ENCODE measurements at regions not wholly inside any gene's neighbourhood (a gene's known extent, or its start where the extent isn't known, plus 50 kb on each side); places are given as distances from the start of the nearest gene placed in this dataset.

- ChIA-PET CTCF (no interaction called here), POLR2A (no interaction called here), RAD21 (ENCODE audit: low non-redundant PET in 1 of 2, low total read pairs in 2 of 2, uncharacterized antibody in 2 of 2, unreplicated experiment in 2 of 2) (no interaction called here)
- H3K9ac ChIP-seq (ENCODE audit: low read length), result no peak overlapping the region
- no peak for DNase-seq (ENCODE audit: low read depth, low spot score)
- no peaks in the 10 kb centered on the region for H3K9me2 ChIP-seq (ENCODE audit: insufficient read depth)
- no peak overlapping the region for H3K4me3 ChIP-seq (replicated peaks in 1 of 2; ENCODE audit: low read depth in 1 of 2, low read length in 2 of 2)
- no peak for TF ChIP-seq SP1 (IDR thresholded peaks at IDR 0.05; ENCODE audit: low read depth)
- TF ChIP-seq CEBPB (IDR thresholded peaks at IDR 0.05; ENCODE audit: low read depth), result no peak
- no peak for TF ChIP-seq POLR2AphosphoS5 (IDR thresholded peaks at IDR 0.05; ENCODE audit: low read depth, low read length)
- TF ChIP-seq CBX3 (IDR thresholded peaks at IDR 0.05; ENCODE audit: low read depth), result no peak
- TF ChIP-seq TCF7L2 (IDR thresholded peaks at IDR 0.05; ENCODE audit: borderline replicate concordance, extremely low read depth, insufficient read depth, insufficient read length), result no peak
- no peak for TF ChIP-seq ZFX (IDR thresholded peaks at IDR 0.05)
- no TSS peak for BruUV-seq (replicated peaks)
- H3K9me3 ChIP-seq (ENCODE audit: control insufficient read depth in 1 of 2, insufficient read depth in 1 of 2, low read depth in 1 of 2, low read length in 2 of 2), result 0 out of 4 replicates have a peak, but pooled peaks cover 0 to 9% of the 10 kb centered on the region in 2 experiments
- H3K79me2 ChIP-seq (ENCODE audit: insufficient read depth, low read length), result no peaks in the 10 kb centered on the region
- H3K4me1 ChIP-seq (ENCODE audit: control insufficient read depth in 1 of 2, insufficient read depth in 2 of 2, low read length in 2 of 2), result peaks cover 3 to 11% of the 10 kb centered on the region in 2 experiments; a peak in 3 of 4 replicates
- no peak overlapping the region for H2AFZ ChIP-seq (ENCODE audit: low read depth, low read length, poor library complexity, severe bottlenecking)
- ATAC-seq, result no peak
- H3K4me2 ChIP-seq (ENCODE audit: low read length), result no peak overlapping the region
- no peak overlapping the region for H3K27ac ChIP-seq (ENCODE audit: low read depth, low read length)
- intact Hi-C loops (cut with micrococcal nuclease), result no loop called here
- no peaks in the 10 kb centered on the region for H4K20me1 ChIP-seq (ENCODE audit: insufficient read depth)
- H3K27me3 ChIP-seq (ENCODE audit: insufficient read depth, low read length), result no peaks in the 10 kb centered on the region; the same call in 1 of the 2 replicates
- no peaks in the 10 kb centered on the region for H3K36me3 ChIP-seq (ENCODE audit: control insufficient read depth in 1 of 2, insufficient read depth in 2 of 2, low read length in 2 of 2)
Observed at GRCh38 chr12:114995891-114996290, 311.9 kb upstream of the TBX3 start.

DNA sequence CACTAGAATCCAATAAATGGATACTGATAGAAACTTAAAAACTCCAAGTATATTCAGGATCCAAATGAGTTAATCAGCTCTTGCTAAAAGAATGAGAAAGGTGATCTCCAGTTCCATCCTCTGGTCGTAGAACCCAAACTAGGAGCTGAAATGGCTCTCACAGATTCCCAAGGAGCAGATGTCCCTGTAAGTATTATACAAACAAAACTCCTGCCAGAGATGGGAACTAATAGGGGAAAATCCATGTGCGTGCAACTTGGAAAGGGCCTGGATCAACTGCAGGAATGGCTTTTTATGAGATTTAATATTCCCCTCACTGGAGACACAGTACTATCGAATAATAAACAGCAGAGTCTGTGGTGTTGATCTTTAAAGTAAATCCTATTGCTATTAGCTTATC lies 309.2 kb upstream of the TBX3 start:
- Histone ChIP-seq H3K79me2 (ENCODE audit: insufficient read depth, low read length) (no peaks in the 10 kb centered on the region), H3K4me3 (replicated peaks in 1 of 2; ENCODE audit: low read depth in 1 of 2, low read length in 2 of 2) (no peak overlapping the region), H3K36me3 (ENCODE audit: control insufficient read depth in 1 of 2, insufficient read depth in 2 of 2, low read length in 2 of 2) (no peaks in the 10 kb centered on the region), H3K27me3 (ENCODE audit: insufficient read depth, low read length) (no peaks in the 10 kb centered on the region; the same call in 1 of the 2 replicates), H3K27ac (ENCODE audit: low read depth, low read length) (no peak overlapping the region), H3K4me1 (ENCODE audit: control insufficient read depth in 1 of 2, insufficient read depth in 2 of 2, low read length in 2 of 2) (no peaks in the 10 kb centered on the region), H2AFZ (ENCODE audit: low read depth, low read length, poor library complexity, severe bottlenecking) (no peak overlapping the region), H3K9me2 (ENCODE audit: insufficient read depth) (no peaks in the 10 kb centered on the region), H3K4me2 (ENCODE audit: low read length) (no peak overlapping the region), H3K9ac (ENCODE audit: low read length) (no peak overlapping the region), H4K20me1 (ENCODE audit: insufficient read depth) (no peaks in the 10 kb centered on the region), H3K9me3 (ENCODE audit: control insufficient read depth in 1 of 2, insufficient read depth in 1 of 2, low read depth in 1 of 2, low read length in 2 of 2) (0 out of 4 replicates have a peak, but pooled peaks cover 0 to 9% of the 10 kb centered on the region in 2 experiments)
- TF ChIP-seq FOSL1 (IDR thresholded peaks at IDR 0.05; ENCODE audit: low read depth) (no peak), EZH2phosphoT487 (IDR thresholded peaks at IDR 0.05; ENCODE audit: borderline replicate concordance) (no peak), CEBPB (IDR thresholded peaks at IDR 0.05; ENCODE audit: low read depth) (no peak), CTCF (IDR thresholded peaks at IDR 0.05 in 2 of 3, conservative IDR thresholded peaks at IDR 0.05 in 1 of 3; ENCODE audit: borderline replicate concordance in 1 of 3, insufficient read depth in 1 of 3, low read depth in 2 of 3, low read length in 2 of 3) (no peak), JUND (IDR thresholded peaks at IDR 0.05) (no peak), POLR2A (IDR thresholded peaks at IDR 0.05; ENCODE audit: borderline replicate concordance, extremely low read depth, insufficient read depth, insufficient read length) (no peak), ZNF274 (IDR thresholded peaks at IDR 0.05; ENCODE audit: low read depth, low read length) (no peak), SP1 (IDR thresholded peaks at IDR 0.05; ENCODE audit: low read depth) (no peak), SIN3A (IDR thresholded peaks at IDR 0.05; ENCODE audit: low read depth) (no peak), ZFX (IDR thresholded peaks at IDR 0.05) (no peak)
- TF ChIP-seq, protein P1, sequence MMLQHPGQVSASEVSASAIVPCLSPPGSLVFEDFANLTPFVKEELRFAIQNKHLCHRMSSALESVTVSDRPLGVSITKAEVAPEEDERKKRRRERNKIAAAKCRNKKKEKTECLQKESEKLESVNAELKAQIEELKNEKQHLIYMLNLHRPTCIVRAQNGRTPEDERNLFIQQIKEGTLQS (IDR thresholded peaks at IDR 0.05), result no peak
- TF ChIP-seq, protein P2, sequence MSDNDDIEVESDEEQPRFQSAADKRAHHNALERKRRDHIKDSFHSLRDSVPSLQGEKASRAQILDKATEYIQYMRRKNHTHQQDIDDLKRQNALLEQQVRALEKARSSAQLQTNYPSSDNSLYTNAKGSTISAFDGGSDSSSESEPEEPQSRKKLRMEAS (IDR thresholded peaks at IDR 0.05), result no peak
- CTCF ChIA-PET, result no interaction called here
- BruUV-seq (replicated peaks), result no TSS peak
- POLR2A ChIA-PET, result no interaction called here
- no peak for DNase-seq (ENCODE audit: low read depth, low spot score)
- intact Hi-C loops (cut with micrococcal nuclease), result no loop called here
- ATAC-seq, result no peak
- RAD21 ChIA-PET (ENCODE audit: low non-redundant PET in 1 of 2, low total read pairs in 2 of 2, uncharacterized antibody in 2 of 2, unreplicated experiment in 2 of 2), result no interaction called here

All from HCT116 (cell line).